Testis (tissue), 2 donors: ENCODE measurements at regions not wholly inside any gene's neighbourhood (a gene's known extent, or its start where the extent isn't known, plus 50 kb on each side); places are given as distances from the start of the nearest gene placed in this dataset.

Experiments
- DNase-seq: peaks from one replicate; pipeline ENCODE4 v3.0.0-alpha.2; 2019
- H3K27ac ChIP-seq, 2 donors: fragments of 200-600 bp; sonication (generic); one replicate each; pipeline ENCODE4 v1.5.1; 2019
- H3K27me3 ChIP-seq: fragments of 200-600 bp; sonication (generic); one replicate; pipeline ENCODE4 v1.5.1; 2019
- H3K36me3 ChIP-seq: fragments of 200-600 bp; sonication (generic); one replicate; pipeline ENCODE4 v1.5.1; 2017; ENCODE audit warnings: low read depth; ENCODE audit errors: missing control alignments
- H3K4me1 ChIP-seq: fragments of 200-600 bp; sonication (generic); one replicate; pipeline ENCODE4 v1.5.1; 2019
- H3K4me3 ChIP-seq, 2 donors: fragments of 200-600 bp; sonication (generic); one replicate each; pipeline ENCODE4 v1.5.1; 2017 to 2019
- H3K9me3 ChIP-seq: fragments of 200-600 bp; sonication (generic); one replicate; pipeline ENCODE4 v1.5.1; 2017
- POLR2A ChIP-seq: fragments of 450-650 bp; IDR thresholded peaks from one replicate; pipeline ENCODE4 v1.6.1; 2017; ENCODE audit warnings: antibody characterized with exemption, mild to moderate bottlenecking, moderate library complexity
- whole genome bisulfite sequencing, 2 donors: methylation state at CpG; one replicate each; pipeline ENCODE4 v1.1.5; 2018; 5-methylcytosine and 5-hydroxymethylcytosine counted together
- intact Hi-C: fragments of 100-400 bp; cut with DNase I; formaldehyde crosslinking; loops from one replicate; pipeline ENCODE4 v1.15.1; 2023; ENCODE audit warnings: low total_unique reads
- TF ChIP-seq, protein P1 (sequence below), 3 experiments: fragments of 450-650 bp in 2 of 3; fragments of 200-600 bp in 1 of 3; sonication (generic) in 1 of 3; IDR thresholded peaks; one replicate each; pipeline ENCODE4 v1.5.1; 2016 to 2019; ENCODE audit warnings: antibody characterized with exemption in 3 of 3, mild to moderate bottlenecking in 2 of 3, moderate library complexity in 1 of 3

- Histone ChIP-seq H3K36me3 (no peaks in the 10 kb centered on the region), H3K27me3 (no peaks in the 10 kb centered on the region), H3K9me3 (no peaks in the 10 kb centered on the region), H3K4me1 (no peaks in the 10 kb centered on the region), H3K4me3 (no peak overlapping the region), H3K27ac (no peak overlapping the region)
- WGBS, 2 donors, result 44 to 46% methylated on average over 3 of the region's 3 CpGs
- TF ChIP-seq POLR2A, result no peak
- TF ChIP-seq, protein P1, sequence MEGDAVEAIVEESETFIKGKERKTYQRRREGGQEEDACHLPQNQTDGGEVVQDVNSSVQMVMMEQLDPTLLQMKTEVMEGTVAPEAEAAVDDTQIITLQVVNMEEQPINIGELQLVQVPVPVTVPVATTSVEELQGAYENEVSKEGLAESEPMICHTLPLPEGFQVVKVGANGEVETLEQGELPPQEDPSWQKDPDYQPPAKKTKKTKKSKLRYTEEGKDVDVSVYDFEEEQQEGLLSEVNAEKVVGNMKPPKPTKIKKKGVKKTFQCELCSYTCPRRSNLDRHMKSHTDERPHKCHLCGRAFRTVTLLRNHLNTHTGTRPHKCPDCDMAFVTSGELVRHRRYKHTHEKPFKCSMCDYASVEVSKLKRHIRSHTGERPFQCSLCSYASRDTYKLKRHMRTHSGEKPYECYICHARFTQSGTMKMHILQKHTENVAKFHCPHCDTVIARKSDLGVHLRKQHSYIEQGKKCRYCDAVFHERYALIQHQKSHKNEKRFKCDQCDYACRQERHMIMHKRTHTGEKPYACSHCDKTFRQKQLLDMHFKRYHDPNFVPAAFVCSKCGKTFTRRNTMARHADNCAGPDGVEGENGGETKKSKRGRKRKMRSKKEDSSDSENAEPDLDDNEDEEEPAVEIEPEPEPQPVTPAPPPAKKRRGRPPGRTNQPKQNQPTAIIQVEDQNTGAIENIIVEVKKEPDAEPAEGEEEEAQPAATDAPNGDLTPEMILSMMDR (IDR thresholded peaks at IDR 0.05), result no peak
- no peak for DNase-seq
- intact Hi-C loops, result no loop called here
Measured at GRCh38 chr13:70795484-70795883, 687.2 kb upstream of the KLHL1 start.

DNA sequence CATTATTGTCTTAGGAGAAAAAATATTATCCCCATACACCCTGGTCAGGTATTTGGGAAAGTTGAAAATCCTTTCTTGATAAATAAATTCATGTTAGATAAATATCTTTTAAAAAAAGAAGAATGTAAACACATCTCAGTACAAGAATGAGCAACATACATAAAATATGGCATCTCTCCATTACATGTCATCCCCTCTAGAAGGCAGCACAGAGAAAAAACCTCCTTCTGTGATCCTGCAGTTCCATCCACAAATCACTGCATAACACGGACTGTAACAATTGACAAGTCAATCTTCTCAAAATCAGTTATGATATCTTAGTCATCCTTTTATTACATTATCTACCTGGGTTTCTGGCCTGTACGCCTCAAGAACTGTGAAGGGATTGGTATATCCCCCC lies 683.9 kb upstream of the KLHL1 start:
- no peak for DNase-seq
- Histone ChIP-seq H3K4me3 (no peak overlapping the region), H3K4me1 (no peaks in the 10 kb centered on the region), H3K27me3 (no peaks in the 10 kb centered on the region), H3K36me3 (no peaks in the 10 kb centered on the region), H3K9me3 (no peaks in the 10 kb centered on the region), H3K27ac (no peak overlapping the region)
- TF ChIP-seq POLR2A, result no peak
- TF ChIP-seq, protein P1 (IDR thresholded peaks at IDR 0.05), result no peak
- intact Hi-C loops, result no loop called here
- 83 to 93% methylated on average over 2 of the region's 2 CpGs for WGBS, 2 donors

DNA sequence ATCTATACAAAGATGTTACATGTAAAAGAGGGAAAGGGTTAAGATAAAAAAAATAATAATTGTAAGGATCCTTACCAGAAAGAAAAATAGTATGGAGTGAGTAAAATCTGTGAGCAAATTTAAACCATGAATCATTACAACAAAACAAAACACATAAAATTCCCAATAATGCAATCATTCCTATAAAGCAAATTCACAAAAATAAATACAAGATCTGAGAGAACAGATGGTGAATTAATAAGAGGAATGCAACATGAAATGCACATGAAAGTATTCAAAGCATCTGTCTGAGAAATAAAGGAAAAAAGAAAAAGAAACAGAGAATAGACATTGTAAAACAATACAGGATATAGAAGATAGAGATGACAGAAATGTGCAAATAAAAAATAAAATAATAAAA lies 681.5 kb upstream of the KLHL1 start:
- Histone ChIP-seq H3K4me3 (no peak overlapping the region), H3K9me3 (no peaks in the 10 kb centered on the region), H3K36me3 (no peaks in the 10 kb centered on the region), H3K4me1 (no peaks in the 10 kb centered on the region), H3K27ac (no peak overlapping the region), H3K27me3 (no peaks in the 10 kb centered on the region)
- TF ChIP-seq, protein P1 (IDR thresholded peaks at IDR 0.05), result no peak
- no peak for TF ChIP-seq POLR2A
- intact Hi-C loops, result no loop called here
- no peak for DNase-seq

DNA sequence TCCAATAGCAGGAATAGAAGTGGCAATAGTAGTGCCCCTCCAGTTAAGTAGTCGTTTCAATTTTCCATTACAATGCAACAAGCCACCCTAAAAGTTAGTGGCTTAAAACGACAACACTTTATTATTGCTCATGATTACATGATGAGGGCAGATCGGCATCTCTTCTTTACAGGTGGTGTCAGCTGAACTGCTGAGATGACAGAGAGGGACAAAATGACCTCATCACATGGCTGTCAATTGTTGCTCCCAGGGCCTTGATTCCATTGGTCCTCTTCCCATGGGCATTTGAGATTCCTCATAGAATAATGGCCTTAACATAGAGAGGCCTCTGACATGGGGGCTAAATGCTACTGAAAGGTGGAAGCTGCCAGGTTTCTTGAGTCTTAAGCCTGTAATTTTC lies 679.8 kb upstream of the KLHL1 start:
- no peaks in the 10 kb centered on the region for H3K27me3 ChIP-seq
- H3K9me3 ChIP-seq, result no peaks in the 10 kb centered on the region
- DNase-seq, result no peak
- H3K4me1 ChIP-seq, result no peaks in the 10 kb centered on the region
- 85 to 86% methylated on average over 3 of the region's 3 CpGs for WGBS, 2 donors
- no peaks in the 10 kb centered on the region for H3K36me3 ChIP-seq
- no peak overlapping the region for H3K27ac ChIP-seq
- intact Hi-C loops, result no loop called here
- no peak overlapping the region for H3K4me3 ChIP-seq
- TF ChIP-seq POLR2A, result no peak
- TF ChIP-seq, protein P1 (IDR thresholded peaks at IDR 0.05), result no peak

- H3K27me3 ChIP-seq, result no peaks in the 10 kb centered on the region
- H3K27ac ChIP-seq, result no peak overlapping the region
- TF ChIP-seq, protein P1 (IDR thresholded peaks at IDR 0.05), result no peak
- no peak for TF ChIP-seq POLR2A
- 81 to 87% methylated on average over 3 of the region's 3 CpGs for WGBS, 2 donors
- DNase-seq, result no peak
- intact Hi-C loops, result no loop called here
- no peaks in the 10 kb centered on the region for H3K36me3 ChIP-seq
- no peaks in the 10 kb centered on the region for H3K4me1 ChIP-seq
- no peaks in the 10 kb centered on the region for H3K9me3 ChIP-seq
- H3K4me3 ChIP-seq, result no peak overlapping the region
Measured at GRCh38 chr13:70784207-70784989, 676.1 kb upstream of the KLHL1 start.
